Dermis blood vessel endothelial cell (primary cell): ENCODE measurements at regions not wholly inside any gene's neighbourhood (a gene's known extent, or its start where the extent isn't known, plus 50 kb on each side); places are given as distances from the start of the nearest gene placed in this dataset.

Experiments used
- DNase-seq: peaks from one replicate; pipeline ENCODE4 v3.0.0; 2010

GRCh38 chr7:155181768-155182167, 111.6 kb downstream of the HTR5A start:
- DNase-seq, result no peak

GRCh38 chr7:155182406-155182970, 112.4 kb downstream of the HTR5A start:
- DNase-seq, result no peak

GRCh38 chr7:155183655-155184054, 113.5 kb downstream of the HTR5A start:
- DNase-seq, result no peak

GRCh38 chr7:155184923-155185322, 112.8 kb upstream of the INSIG1 start:
- no peak for DNase-seq

- DNase-seq, result no peak
Observed at GRCh38 chr7:155187061-155187785, 110.5 kb upstream of the INSIG1 start.

- no peak for DNase-seq
Observed at GRCh38 chr7:155188357-155188756, 109.3 kb upstream of the INSIG1 start.

GRCh38 chr7:155188821-155189581, 108.7 kb upstream of the INSIG1 start:
- DNase-seq, result no peak

- no peak for DNase-seq
Observed at GRCh38 chr7:155189590-155189989, 108.1 kb upstream of the INSIG1 start.

- peak; percentile 60 for DNase-seq
Observed at GRCh38 chr7:155190688-155191087, 107.0 kb upstream of the INSIG1 start.

GRCh38 chr7:155191137-155191536, 106.5 kb upstream of the INSIG1 start:
- DNase-seq, result no peak

- no peak for DNase-seq
Observed at GRCh38 chr7:155191901-155192478, 105.7 kb upstream of the INSIG1 start.

- no peak for DNase-seq
Observed at GRCh38 chr7:155192961-155193640, 104.6 kb upstream of the INSIG1 start.

- no peak for DNase-seq
Observed at GRCh38 chr7:155193716-155194115, 104.0 kb upstream of the INSIG1 start.

- DNase-seq, result no peak
Observed at GRCh38 chr7:155194382-155195140, 103.1 kb upstream of the INSIG1 start.

- DNase-seq, result no peak
Observed at GRCh38 chr7:155195939-155196523, 101.6 kb upstream of the INSIG1 start.

- DNase-seq, result no peak
Observed at GRCh38 chr7:155198196-155198892, 99.3 kb upstream of the INSIG1 start.

GRCh38 chr7:155198901-155199845, 98.5 kb upstream of the INSIG1 start:
- no peak for DNase-seq

- DNase-seq, result no peak
Observed at GRCh38 chr7:155201325-155202087, 96.2 kb upstream of the INSIG1 start.
